ENCODE measurements at regions not wholly inside any gene's neighbourhood (a gene's known extent, or its start where the extent isn't known, plus 50 kb on each side); places are given as distances from the start of the nearest gene placed in this dataset.

DNA sequence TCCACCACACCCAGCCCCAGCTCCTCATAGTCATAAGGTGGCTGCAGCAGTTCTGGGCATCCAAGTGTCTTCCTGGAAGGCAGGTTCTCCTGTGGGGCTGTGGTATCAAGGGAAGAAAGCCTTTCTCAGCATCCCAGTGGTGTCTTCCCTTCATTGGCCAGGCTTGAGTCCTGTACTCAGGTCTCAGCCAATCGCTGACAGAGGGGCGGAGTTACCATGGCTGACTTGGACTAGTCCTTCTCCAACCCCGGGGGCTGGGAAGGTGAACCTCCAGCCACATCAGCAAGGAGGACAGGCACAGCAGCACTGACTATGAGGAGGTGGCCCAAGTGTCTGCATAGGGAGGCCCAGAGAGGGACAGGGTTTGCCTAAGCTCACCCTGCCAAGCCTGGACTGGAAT, 64.0 kb upstream of the SLC24A4 start:
- Histone ChIP-seq H3K4me3 (no peak overlapping the region), H3K9me1 (ENCODE audit: control insufficient read depth, insufficient read depth, low read length) (no peaks in the 10 kb centered on the region), H3K9ac (ENCODE audit: insufficient read depth in 1 of 2, low read depth in 2 of 2, low read length in 2 of 2) (no peak overlapping the region), H2AFZ (ENCODE audit: low read depth, low read length) (no peak overlapping the region), H3K4me1 (replicated peaks in 1 of 2; ENCODE audit: control insufficient read depth in 2 of 2, insufficient read depth in 2 of 2, low read length in 2 of 2) (no peaks in the 10 kb centered on the region), H3K4me2 (ENCODE audit: insufficient read depth, low read length) (no peak overlapping the region), H3K27ac (ENCODE audit: extremely low read depth, low read depth, low read length) (no peak overlapping the region), H3K9me3 (replicated peaks; ENCODE audit: control insufficient read depth, insufficient read depth, low read depth, low read length) (no peaks in the 10 kb centered on the region), H3K36me3 (ENCODE audit: control insufficient read depth, insufficient read depth, low read length) (no peaks in the 10 kb centered on the region), H3K79me2 (ENCODE audit: control insufficient read depth, insufficient read depth, low read length) (no peaks in the 10 kb centered on the region), H4K20me1 (replicated peaks; ENCODE audit: control insufficient read depth, insufficient read depth, low read length) (peaks cover 3% of the 10 kb centered on the region; the same call in 1 of the 2 replicates), H3K27me3 (ENCODE audit: control insufficient read depth in 2 of 2, insufficient read depth in 2 of 2, low read length in 2 of 2) (peaks cover 2 to 13% of the 10 kb centered on the region in 2 experiments; a peak in 3 of 5 replicates)
- FAIRE-seq (no peak), ATAC-seq (peak; percentile 84), DNase-seq (ENCODE audit: extremely low read depth in 1 of 4, low spot score in 3 of 4) (peak; percentile 2 to 25 (median 18))
- ChIA-PET POLR2A (no interaction called here), CTCF (ENCODE audit: low intra/inter-chr PET ratio) (no interaction called here)
- WGBS (ENCODE audit: insufficient coverage, low coverage, missing lambda C conversion rate), result 0% methylated on average over 1 of the region's 3 CpGs
- TF ChIP-seq ZBED1 (IDR thresholded peaks at IDR 0.05), result no peak
- TF ChIP-seq NFYB (IDR thresholded peaks at IDR 0.05; ENCODE audit: extremely low read depth, insufficient read length), result peak; percentile 53
- no peak for TF ChIP-seq RBFOX2 (IDR thresholded peaks at IDR 0.05; ENCODE audit: low read depth, low read length)
- no TSS peak for BruUV-seq (replicated peaks)
- intact Hi-C loops (cut with micrococcal nuclease), result no loop called here
- in situ Hi-C loops (cut with MboI), result no loop called here

DNA sequence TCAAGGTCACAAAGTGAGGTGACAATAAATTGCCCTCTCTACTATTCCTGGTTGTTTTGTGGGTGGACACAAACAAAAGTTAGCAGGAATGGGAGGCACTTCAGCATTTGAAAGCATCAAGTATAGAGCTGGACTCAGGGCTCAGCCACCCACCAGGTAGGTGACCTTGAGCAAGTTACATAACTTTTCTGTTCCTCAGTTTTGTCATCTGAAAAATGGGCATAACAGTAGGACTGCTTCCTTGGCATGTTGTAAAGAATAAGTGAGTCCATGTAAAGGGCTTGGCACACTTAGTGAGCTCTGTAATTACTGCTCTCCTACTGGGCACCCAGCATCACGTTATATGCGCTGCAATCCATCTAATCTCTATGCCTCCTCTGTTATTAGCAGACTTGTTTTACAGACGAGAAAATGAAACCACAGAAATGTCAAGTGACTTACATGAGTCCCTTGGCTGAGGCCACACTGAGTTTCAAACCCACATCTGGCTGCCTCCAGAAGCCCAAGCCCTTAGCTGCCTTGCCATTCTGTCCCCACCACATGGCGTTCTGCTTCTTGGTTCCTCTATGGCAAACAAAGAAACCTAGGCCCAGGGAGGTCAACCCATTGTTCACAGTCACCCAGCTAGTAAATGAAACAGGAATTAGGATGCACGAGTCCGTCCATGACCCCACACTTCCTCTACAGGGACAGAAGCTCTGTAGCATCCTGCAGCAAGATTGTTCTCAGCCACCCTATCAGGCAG, 63.2 kb upstream of the SLC24A4 start:
- ATAC-seq, result no peak
- H2AFZ ChIP-seq (ENCODE audit: low read depth, low read length), result no peak overlapping the region

More for the DNA sequence above, 63.2 kb upstream of the SLC24A4 start:
- POLR2A ChIA-PET, result no interaction called here
- no peak overlapping the region for H3K9ac ChIP-seq (ENCODE audit: insufficient read depth in 1 of 2, low read depth in 2 of 2, low read length in 2 of 2)
- no peaks in the 10 kb centered on the region for H3K9me3 ChIP-seq (replicated peaks; ENCODE audit: control insufficient read depth, insufficient read depth, low read depth, low read length)
- CTCF ChIA-PET (ENCODE audit: low intra/inter-chr PET ratio), result no interaction called here
- no peaks in the 10 kb centered on the region for H3K9me1 ChIP-seq (ENCODE audit: control insufficient read depth, insufficient read depth, low read length)
- DNase-seq (ENCODE audit: extremely low read depth in 1 of 4, low spot score in 3 of 4), result no peak
- no peaks in the 10 kb centered on the region for H3K79me2 ChIP-seq (ENCODE audit: control insufficient read depth, insufficient read depth, low read length)
- no peak overlapping the region for H3K4me3 ChIP-seq
- no TSS peak for BruUV-seq (replicated peaks)
- peaks cover 3% of the 10 kb centered on the region; the same call in 1 of the 2 replicates for H4K20me1 ChIP-seq (replicated peaks; ENCODE audit: control insufficient read depth, insufficient read depth, low read length)
- FAIRE-seq, result no peak
- 0% methylated on average over 6 of the region's 6 CpGs for WGBS (ENCODE audit: insufficient coverage, low coverage, missing lambda C conversion rate)
- no peaks in the 10 kb centered on the region for H3K4me1 ChIP-seq (replicated peaks in 1 of 2; ENCODE audit: control insufficient read depth in 2 of 2, insufficient read depth in 2 of 2, low read length in 2 of 2)
- in situ Hi-C loops (cut with MboI), result no loop called here
- intact Hi-C loops (cut with micrococcal nuclease), result no loop called here
- H3K4me2 ChIP-seq (ENCODE audit: insufficient read depth, low read length), result no peak overlapping the region
- TF ChIP-seq RBM25 (IDR thresholded peaks at IDR 0.05; ENCODE audit: low read depth, low read length, severe bottlenecking) (peak; percentile 63), TOE1 (IDR thresholded peaks at IDR 0.05; ENCODE audit: borderline replicate concordance) (no peak), TOE1 (CRISPR knock-in tag; IDR thresholded peaks at IDR 0.05; ENCODE audit: borderline replicate concordance, low read depth) (no peak)
- no peaks in the 10 kb centered on the region for H3K36me3 ChIP-seq (ENCODE audit: control insufficient read depth, insufficient read depth, low read length)
- peaks cover 2 to 17% of the 10 kb centered on the region in 2 experiments; a peak in 3 of 5 replicates for H3K27me3 ChIP-seq (ENCODE audit: control insufficient read depth in 2 of 2, insufficient read depth in 2 of 2, low read length in 2 of 2)
- H3K27ac ChIP-seq (ENCODE audit: extremely low read depth, low read depth, low read length), result no peak overlapping the region

Measured in K562 (cell line).